Ovary (tissue), 7 donors: ENCODE measurements at regions not wholly inside any gene's neighbourhood (a gene's known extent, or its start where the extent isn't known, plus 50 kb on each side); places are given as distances from the start of the nearest gene placed in this dataset.
"Not testable (repeated sequence)": the region's sequence is repeated elsewhere in the genome, so short reads cannot be mapped to it uniquely, and the experiment has no call there.

Experiments
- DNase-seq, 5 donors: peaks; one replicate each; pipeline ENCODE4 v3.0.0-alpha.2; 2019 to 2020
- H3K27ac ChIP-seq, 2 donors: fragments of 200-600 bp; one replicate each; pipeline versions ENCODE4 v1.5.1 to v1.8.0; 2019 to 2022
- H3K27me3 ChIP-seq: fragments of 200-600 bp; one replicate; pipeline ENCODE4 v1.8.0; 2022
- H3K36me3 ChIP-seq: fragments of 200-600 bp; sonication (generic); one replicate; pipeline ENCODE4 v1.5.1; 2019
- H3K4me1 ChIP-seq: one replicate; pipeline ENCODE4 v1.8.1; 2013; ENCODE audit warnings: mild to moderate bottlenecking, moderate library complexity; ENCODE audit not compliant: insufficient read depth
- H3K4me3 ChIP-seq: fragments of 200-600 bp; sonication (generic); one replicate; pipeline ENCODE4 v1.5.1; 2017
- H3K9me3 ChIP-seq, 2 donors: fragments of 200-600 bp in 1 of 2; sonication (generic) in 1 of 2; one replicate each; pipeline versions ENCODE4 v1.5.1 to v1.8.1; 2013 to 2019; ENCODE audit warnings: mild to moderate bottlenecking in 1 of 2, moderate library complexity in 1 of 2
- CTCF ChIP-seq, 3 donors: fragments of 450-650 bp in 2 of 3; fragments of 200-600 bp in 1 of 3; IDR thresholded peaks; one replicate each; pipeline versions ENCODE4 v1.5.1 to v1.8.0; 2016 to 2022; ENCODE audit warnings: antibody characterized with exemption in 3 of 3, mild to moderate bottlenecking in 1 of 3
- EP300 ChIP-seq: sonication (generic); formaldehyde crosslinking; IDR thresholded peaks from one replicate; pipeline ENCODE4 v1.6.1; 2017; ENCODE audit warnings: antibody characterized with exemption
- POLR2A ChIP-seq: fragments of 450-650 bp; IDR thresholded peaks from one replicate; pipeline ENCODE4 v1.6.1; 2017; ENCODE audit warnings: antibody characterized with exemption, mild to moderate bottlenecking, moderate library complexity
- WGBS, 3 donors: extraction: QIAGEN DNeasy Blood & Tissue Kit in 1 of 3; methylation state at CpG; one replicate each; pipeline versions ENCODE4 v1.1.5 to v1.1.7; 2013 to 2017; 5-methylcytosine and 5-hydroxymethylcytosine counted together
- intact Hi-C, 4 donors: fragments of 100-400 bp; cut with DNase I; formaldehyde crosslinking; loops; one replicate each; pipeline versions ENCODE4 v1.11.0 to v1.15.1; 2022 to 2023
- donor health status: DM: no; HTN: no; CAD: no; lungs with moderate emphysema.
- donor health status: DM: no; HTN: no; CAD: no.
- donor health status: Bipolar disorder and iron deficiency.
- donor health status: DM: no; HTN: no; CAD: no.
- donor health status: DM: yes; HTN: yes; CAD: no.

GRCh38 chr2:63721082-63721424, 120.6 kb upstream of the UGP2 start:
- WGBS, 3 donors: 88 to 93% (median 91%) methylated on average over 1 of the region's 1 CpG
- H3K9me3 ChIP-seq: no peaks in the 10 kb centered on the region
- H3K36me3 ChIP-seq: no peaks in the 10 kb centered on the region
- no peak overlapping the region for H3K27ac ChIP-seq
- no peaks in the 10 kb centered on the region for H3K4me1 ChIP-seq
- no peak for DNase-seq
- TF ChIP-seq CTCF (IDR thresholded peaks at IDR 0.05) (no peak), EP300 (no peak), POLR2A (no peak)
- no peaks in the 10 kb centered on the region for H3K27me3 ChIP-seq
- intact Hi-C loops: no loop called here
- no peak overlapping the region for H3K4me3 ChIP-seq

GRCh38 chr2:63722284-63722683, 119.4 kb upstream of the UGP2 start:
- intact Hi-C loops, H3K27ac ChIP-seq, H3K4me1 ChIP-seq, H3K27me3 ChIP-seq, H3K9me3 ChIP-seq, H3K4me3 ChIP-seq, H3K36me3 ChIP-seq, DNase-seq: not testable (repeated sequence)
- WGBS, 3 donors: 90 to 92% methylated on average over 2 to 19 of the region's 37 CpGs; no CpG with 5 or more reads in 1 of the 3 donors

GRCh38 chr2:63723709-63724108, 118.0 kb upstream of the UGP2 start:
- Histone ChIP-seq H3K27me3 (no peaks in the 10 kb centered on the region), H3K9me3 (no peaks in the 10 kb centered on the region), H3K4me3 (no peak overlapping the region), H3K4me1 (no peaks in the 10 kb centered on the region), H3K36me3 (no peaks in the 10 kb centered on the region), H3K27ac (no peak overlapping the region)
- 28 to 55% (median 45%) methylated on average over 1 of the region's 1 CpG for WGBS, 3 donors
- no peak for TF ChIP-seq POLR2A
- no peak for TF ChIP-seq EP300
- TF ChIP-seq CTCF (IDR thresholded peaks at IDR 0.05): no peak
- no peak for DNase-seq
- intact Hi-C loops: no loop called here

- H3K27me3 ChIP-seq, H3K9me3 ChIP-seq, H3K27ac ChIP-seq, DNase-seq, intact Hi-C loops, H3K4me1 ChIP-seq, H3K4me3 ChIP-seq, H3K36me3 ChIP-seq: not testable (repeated sequence)
- WGBS, 3 donors: 90 to 100% (median 95%) methylated on average over 1 of the region's 1 CpG
Measured at GRCh38 chr2:63725212-63725611, 116.5 kb upstream of the UGP2 start.

- no peak overlapping the region for H3K27ac ChIP-seq
- TF ChIP-seq EP300 (no peak), CTCF (IDR thresholded peaks at IDR 0.05) (no peak), POLR2A (no peak)
- H3K27me3 ChIP-seq: no peaks in the 10 kb centered on the region
- DNase-seq: no peak
- H3K36me3 ChIP-seq: no peaks in the 10 kb centered on the region
- H3K4me3 ChIP-seq: no peak overlapping the region
- H3K4me1 ChIP-seq: no peaks in the 10 kb centered on the region
- WGBS, 3 donors: 88 to 98% (median 96%) methylated on average over 1 of the region's 1 CpG
- intact Hi-C loops: no loop called here
- no peaks in the 10 kb centered on the region for H3K9me3 ChIP-seq
Measured at GRCh38 chr2:63729362-63729761, 112.3 kb upstream of the UGP2 start.

GRCh38 chr2:63729831-63730230, 111.9 kb upstream of the UGP2 start:
- Histone ChIP-seq H3K27ac (no peak overlapping the region), H3K4me3 (no peak overlapping the region), H3K27me3 (no peaks in the 10 kb centered on the region), H3K9me3 (no peaks in the 10 kb centered on the region), H3K36me3 (no peaks in the 10 kb centered on the region), H3K4me1 (no peaks in the 10 kb centered on the region)
- no peak for DNase-seq
- intact Hi-C loops: no loop called here
- no peak for TF ChIP-seq CTCF (IDR thresholded peaks at IDR 0.05)
- TF ChIP-seq POLR2A: no peak
- no peak for TF ChIP-seq EP300
- 94 to 99% (median 98%) methylated on average over 2 of the region's 2 CpGs for WGBS, 3 donors
